Loucy (cell line): ENCODE measurements at regions not wholly inside any gene's neighbourhood (a gene's known extent, or its start where the extent isn't known, plus 50 kb on each side); places are given as distances from the start of the nearest gene placed in this dataset.
"Not testable (repeated sequence)": the region's sequence is repeated elsewhere in the genome, so short reads cannot be mapped to it uniquely, and the experiment has no call there.

Experiments used
- H2AFZ ChIP-seq: fragments of 200-600 bp; sonication (generic); 2 replicates; pipeline ENCODE4 v1.6.0; 2016; ENCODE audit warnings: antibody characterized with exemption, mild to moderate bottlenecking, low read length, moderate library complexity
- H3F3A ChIP-seq: fragments of 200-600 bp; 2 replicates; pipeline ENCODE4 v1.6.0; 2016; ENCODE audit warnings: antibody characterized with exemption, low read depth, mild to moderate bottlenecking
- H3K27me3 ChIP-seq: fragments of 200-600 bp; sonication (generic); 2 replicates; pipeline ENCODE4 v1.6.1; 2014; ENCODE audit warnings: low read length, mild to moderate bottlenecking; ENCODE audit not compliant: insufficient read depth, poor library complexity, severe bottlenecking
- H3K36me3 ChIP-seq: fragments of 200-600 bp; sonication (generic); 2 replicates; pipeline ENCODE4 v1.6.1; 2016; ENCODE audit warnings: low read length; ENCODE audit not compliant: insufficient read depth
- H3K4me1 ChIP-seq: fragments of 200-600 bp; sonication (generic); 2 replicates; pipeline ENCODE4 v1.5.1; 2014; ENCODE audit warnings: low read length, mild to moderate bottlenecking; ENCODE audit not compliant: insufficient read depth, poor library complexity, severe bottlenecking
- H3K4me2 ChIP-seq: fragments of 200-600 bp; sonication (generic); 2 replicates; pipeline ENCODE4 v1.6.0; 2014; ENCODE audit warnings: antibody characterized with exemption, low read length, low read depth, mild to moderate bottlenecking; ENCODE audit not compliant: poor library complexity, severe bottlenecking
- H3K4me3 ChIP-seq: fragments of 200-600 bp; sonication (generic); 2 replicates; pipeline ENCODE4 v1.5.1; 2014; ENCODE audit warnings: low read length, mild to moderate bottlenecking, mixed read lengths; ENCODE audit not compliant: poor library complexity, severe bottlenecking
- H3K79me2 ChIP-seq: fragments of 200-600 bp; sonication (generic); 2 replicates; pipeline ENCODE4 v1.6.1; 2014; ENCODE audit warnings: low read length; ENCODE audit not compliant: insufficient read depth
- H3K9ac ChIP-seq: fragments of 200-600 bp; sonication (generic); 2 replicates; pipeline ENCODE4 v1.6.0; 2014; ENCODE audit warnings: mild to moderate bottlenecking, low read depth, low read length, moderate library complexity; ENCODE audit not compliant: poor library complexity, severe bottlenecking
- H3K9me2 ChIP-seq: fragments of 200-600 bp; sonication (generic); replicated peaks from 2 replicates; pipeline ENCODE4 v1.6.1; 2016; ENCODE audit warnings: low read depth, low read length, mixed read lengths
- H3K9me3 ChIP-seq: fragments of 200-600 bp; sonication (generic); 2 replicates; pipeline ENCODE4 v1.6.1; 2014; ENCODE audit warnings: mild to moderate bottlenecking, antibody characterized with exemption, low read length, low read depth; ENCODE audit not compliant: insufficient read depth
- H4K20me1 ChIP-seq: fragments of 200-600 bp; sonication (generic); 2 replicates; pipeline ENCODE4 v1.6.0; 2014; ENCODE audit warnings: antibody characterized with exemption, low read length, mild to moderate bottlenecking; ENCODE audit not compliant: insufficient read depth, poor library complexity, severe bottlenecking
- CTCF ChIP-seq: fragments of 200-600 bp; sonication (generic); conservative IDR thresholded peaks from 2 replicates; pipeline ENCODE4 v1.5.1; 2014; ENCODE audit warnings: mild to moderate bottlenecking, antibody characterized with exemption, low read length
- EZH2phosphoT487 ChIP-seq: fragments of 200-600 bp; IDR thresholded peaks from 2 replicates; pipeline ENCODE4 v1.6.1; 2018; ENCODE audit warnings: antibody characterized with exemption, mild to moderate bottlenecking, moderate library complexity, borderline replicate concordance

GRCh38 chr7:106365252-106366005 lies 80.6 kb upstream of the NAMPT start:
- Histone ChIP-seq H3K27me3 (no peaks in the 10 kb centered on the region), H3K9me2 (no peaks in the 10 kb centered on the region), H3F3A (no peaks in the 10 kb centered on the region), H3K9me3 (no peaks in the 10 kb centered on the region), H4K20me1 (no peaks in the 10 kb centered on the region), H3K79me2 (no peaks in the 10 kb centered on the region), H2AFZ (no peak overlapping the region), H3K9ac (no peak overlapping the region), H3K4me3 (no peak overlapping the region), H3K4me1 (no peaks in the 10 kb centered on the region), H3K4me2 (no peak overlapping the region), H3K36me3 (no peaks in the 10 kb centered on the region)
- no peak for TF ChIP-seq CTCF

GRCh38 chr7:106362507-106362906 lies 77.7 kb upstream of the NAMPT start:
- not testable (repeated sequence) for H3K27me3 ChIP-seq, H2AFZ ChIP-seq, H3K4me2 ChIP-seq, H3K9me2 ChIP-seq, H3K4me1 ChIP-seq, H3K79me2 ChIP-seq, H3K9me3 ChIP-seq, H3K9ac ChIP-seq, H4K20me1 ChIP-seq, H3K4me3 ChIP-seq, H3F3A ChIP-seq, H3K36me3 ChIP-seq

GRCh38 chr7:106358103-106358663 lies 73.4 kb upstream of the NAMPT start:
- no peaks in the 10 kb centered on the region for H3F3A ChIP-seq
- TF ChIP-seq EZH2phosphoT487, result no peak
- TF ChIP-seq CTCF, result no peak
- no peaks in the 10 kb centered on the region for H3K36me3 ChIP-seq
- H3K79me2 ChIP-seq, result no peaks in the 10 kb centered on the region
- H3K27me3 ChIP-seq, result no peaks in the 10 kb centered on the region
- no peaks in the 10 kb centered on the region for H3K9me2 ChIP-seq
- no peaks in the 10 kb centered on the region for H3K4me1 ChIP-seq
- no peak overlapping the region for H3K4me2 ChIP-seq
- H3K9me3 ChIP-seq, result no peaks in the 10 kb centered on the region
- H4K20me1 ChIP-seq, result no peaks in the 10 kb centered on the region
- H2AFZ ChIP-seq, result no peak overlapping the region
- H3K9ac ChIP-seq, result no peak overlapping the region
- H3K4me3 ChIP-seq, result no peak overlapping the region

GRCh38 chr7:106357675-106358074 lies 72.9 kb upstream of the NAMPT start:
- H2AFZ ChIP-seq, result no peak overlapping the region
- H4K20me1 ChIP-seq, result no peaks in the 10 kb centered on the region
- TF ChIP-seq CTCF (no peak), EZH2phosphoT487 (no peak)
- no peaks in the 10 kb centered on the region for H3K4me1 ChIP-seq
- no peaks in the 10 kb centered on the region for H3K9me3 ChIP-seq
- no peak overlapping the region for H3K9ac ChIP-seq
- H3K4me3 ChIP-seq, result no peak overlapping the region
- no peaks in the 10 kb centered on the region for H3K9me2 ChIP-seq
- H3K27me3 ChIP-seq, result no peaks in the 10 kb centered on the region
- no peaks in the 10 kb centered on the region for H3F3A ChIP-seq
- no peak overlapping the region for H3K4me2 ChIP-seq
- H3K36me3 ChIP-seq, result no peaks in the 10 kb centered on the region
- H3K79me2 ChIP-seq, result no peaks in the 10 kb centered on the region
